HEK293 (cell line): ENCODE measurements at regions not wholly inside any gene's neighbourhood (a gene's known extent, or its start where the extent isn't known, plus 50 kb on each side); places are given as distances from the start of the nearest gene placed in this dataset.

ENCODE experiments used
- CTCF ChIP-seq: fragments of 450-650 bp; formaldehyde crosslinking; IDR thresholded peaks from 2 replicates; pipeline ENCODE4 v1.5.1; 2016; ENCODE audit warnings: missing biosample characterization, missing genetic modification characterization
- MZF1 ChIP-seq: fragments of 450-650 bp; formaldehyde crosslinking; IDR thresholded peaks from 2 replicates; pipeline ENCODE4 v1.5.1; 2017; ENCODE audit warnings: missing biosample characterization, missing genetic modification characterization, borderline replicate concordance
- PATZ1 ChIP-seq: fragments of 450-650 bp; formaldehyde crosslinking; IDR thresholded peaks from 2 replicates; pipeline ENCODE4 v1.5.1; 2016; ENCODE audit warnings: missing biosample characterization, missing genetic modification characterization
- TRIM28 ChIP-seq: IDR thresholded peaks from 2 replicates; pipeline ENCODE4 v1.6.1; 2011; ENCODE audit warnings: low read length, control low read depth, borderline replicate concordance
- ZNF324 ChIP-seq: fragments of 450-650 bp; formaldehyde crosslinking; IDR thresholded peaks from 2 replicates; pipeline ENCODE4 v1.5.1; 2016; ENCODE audit warnings: missing biosample characterization, missing genetic modification characterization
- ZNF404 ChIP-seq: fragments of 450-650 bp; formaldehyde crosslinking; IDR thresholded peaks from 2 replicates; pipeline ENCODE4 v1.5.1; 2017; ENCODE audit warnings: missing biosample characterization, missing genetic modification characterization
- ZNF416 ChIP-seq: fragments of 450-650 bp; formaldehyde crosslinking; IDR thresholded peaks from 2 replicates; pipeline ENCODE4 v1.5.1; 2016; ENCODE audit warnings: missing biosample characterization, missing genetic modification characterization
- ZNF510 ChIP-seq: fragments of 450-650 bp; formaldehyde crosslinking; IDR thresholded peaks from 2 replicates; pipeline ENCODE4 v1.5.1; 2018; ENCODE audit warnings: mild to moderate bottlenecking, missing genetic modification characterization, missing biosample characterization; ENCODE audit not compliant: insufficient replicate concordance
- ZNF76 ChIP-seq: fragments of 450-650 bp; formaldehyde crosslinking; IDR thresholded peaks from 2 replicates; pipeline ENCODE4; 2016; ENCODE audit warnings: low read depth, missing biosample characterization, missing genetic modification characterization, borderline replicate concordance

- no peak for TF ChIP-seq MZF1 (tag by site-specific recombination)
- TF ChIP-seq ZNF324: no peak
- no peak for TF ChIP-seq PATZ1 (tag by site-specific recombination)
- no peak for TF ChIP-seq CTCF (tag by site-specific recombination)
- no peak for TF ChIP-seq ZNF510
- no peak for TF ChIP-seq ZNF416 (tag by site-specific recombination)
- TF ChIP-seq ZNF404 (tag by site-specific recombination): no peak
- TF ChIP-seq ZNF76 (tag by site-specific recombination): no peak
- TF ChIP-seq TRIM28: no peak
These were observed 115.2 kb upstream of the TSC22D2 start for GRCh38 chr3:150292891-150293290.
